Stimulated activated CD4-positive, alpha-beta T cell treated with anti-CD3 and anti-CD28 coated beads, TNF-alpha, amount 100 ng/mL, for 1 hour (primary cell): ENCODE measurements at regions not wholly inside any gene's neighbourhood (a gene's known extent, or its start where the extent isn't known, plus 50 kb on each side); places are given as distances from the start of the nearest gene placed in this dataset.
"Not testable (repeated sequence)": the region's sequence is repeated elsewhere in the genome, so short reads cannot be mapped to it uniquely, and the experiment has no call there.

Source experiments
- DNase-seq, 3 donors: peaks; one replicate each; pipeline ENCODE4 v3.0.0-alpha.2; 2020; ENCODE audit warnings: low read depth in 3 of 3, low spot score in 1 of 3

DNA sequence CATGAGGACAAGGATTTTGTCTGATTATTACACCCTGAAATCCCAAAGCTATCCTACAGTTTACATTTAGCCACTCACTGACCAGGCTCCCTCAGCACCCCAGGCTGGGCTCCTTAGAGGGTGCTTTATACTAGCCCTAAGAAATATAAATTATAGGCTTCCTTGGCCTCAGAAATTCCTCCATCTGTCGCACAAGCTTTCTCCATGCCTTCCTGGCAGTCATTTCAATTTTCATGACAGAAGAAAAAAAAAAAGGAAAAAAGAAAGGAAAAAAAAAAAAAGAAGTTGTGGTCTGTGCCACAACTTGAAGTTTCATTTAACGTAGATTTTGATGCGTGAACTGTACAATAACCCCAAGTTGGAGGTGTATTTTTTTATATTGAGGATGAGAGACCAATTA is 719.5 kb downstream of the BCL11A start:
- no peak for DNase-seq

- no peak for DNase-seq
These were observed 722.9 kb downstream of the BCL11A start for GRCh38 chr2:59830601-59831000.

DNA sequence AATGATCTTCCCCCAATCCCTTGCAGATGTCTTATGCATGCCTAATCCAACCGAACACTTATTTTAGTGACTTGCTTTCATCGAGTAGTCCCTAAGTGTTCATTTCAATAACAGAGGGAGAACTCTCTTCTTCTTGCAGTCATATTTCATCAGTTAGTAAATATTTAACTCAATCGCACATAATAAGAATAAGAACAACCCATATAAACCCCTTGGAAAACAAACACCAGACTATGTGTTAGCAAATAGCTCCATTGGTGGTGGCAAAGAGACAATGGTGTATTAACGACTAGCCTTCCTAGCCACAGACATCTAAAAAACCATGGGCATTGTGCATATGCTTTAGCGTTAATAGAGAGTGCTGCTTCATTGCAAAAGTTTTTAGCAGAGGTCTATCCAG is 725.8 kb downstream of the BCL11A start:
- no peak for DNase-seq

GRCh38 chr2:59826177-59826576 is 727.3 kb downstream of the BCL11A start:
- no peak for DNase-seq

DNA sequence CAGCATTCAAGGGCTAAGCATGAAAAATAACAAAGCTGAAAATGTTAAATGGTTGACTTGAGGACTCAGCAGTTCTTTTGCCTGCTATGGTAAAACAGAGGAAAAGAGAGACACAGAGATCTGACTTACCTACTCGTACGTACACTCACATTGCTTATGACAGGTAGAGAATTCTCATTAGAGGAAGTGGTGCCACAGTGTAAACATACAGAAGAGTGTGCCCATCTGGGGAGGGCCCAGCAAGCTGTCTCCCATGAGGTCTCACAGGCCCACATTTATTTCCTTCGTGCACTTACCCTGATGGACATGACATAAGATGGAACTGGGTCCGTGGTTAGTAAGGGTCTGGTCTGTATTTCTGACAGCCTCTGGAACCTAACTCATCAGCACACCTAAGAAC is 729.1 kb downstream of the BCL11A start:
- DNase-seq: no peak

GRCh38 chr2:59816075-59816474 is 737.4 kb downstream of the BCL11A start:
- DNase-seq: no peak

DNA sequence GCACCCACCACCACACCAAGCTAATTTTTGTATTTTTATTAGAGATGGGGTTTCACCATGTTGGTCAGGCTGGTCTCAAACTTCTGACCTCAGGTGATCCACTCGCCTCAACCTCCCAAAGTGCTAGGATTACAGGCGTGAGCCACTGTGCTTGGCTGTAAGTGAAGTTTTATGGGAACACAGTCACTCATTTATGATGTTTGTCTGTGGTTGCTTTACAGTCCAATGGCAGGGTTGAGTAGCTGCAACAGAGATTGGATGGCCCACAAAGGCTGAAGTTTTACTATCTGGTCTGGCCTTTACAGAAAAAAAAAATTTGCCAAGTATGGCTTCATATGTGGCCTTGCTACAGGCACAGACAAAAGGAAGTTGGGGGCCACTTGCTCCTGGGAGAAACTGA is 743.2 kb downstream of the BCL11A start:
- not testable (repeated sequence) for DNase-seq

DNA sequence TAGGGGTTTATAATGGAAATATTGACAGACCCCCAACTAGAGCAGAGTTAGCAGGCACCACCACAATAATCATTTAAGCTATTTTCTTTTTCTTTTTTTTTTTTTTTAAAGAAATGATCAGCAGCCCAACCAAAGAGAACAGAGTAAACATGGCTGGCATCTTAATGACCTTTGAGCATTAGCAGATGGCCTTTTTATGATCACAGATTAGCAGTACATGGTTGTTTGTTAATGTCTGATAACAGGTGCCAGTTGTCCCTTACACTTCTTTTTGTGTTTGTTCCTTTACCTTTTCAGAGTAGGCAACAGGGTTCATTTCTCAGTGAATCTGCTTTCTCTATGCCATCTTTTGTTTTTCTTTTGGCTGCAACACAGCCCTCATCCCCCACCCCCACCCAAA is 747.0 kb downstream of the BCL11A start:
- no peak for DNase-seq

- no peak for DNase-seq
These were observed 748.7 kb downstream of the BCL11A start for GRCh38 chr2:59804732-59805131.

DNA sequence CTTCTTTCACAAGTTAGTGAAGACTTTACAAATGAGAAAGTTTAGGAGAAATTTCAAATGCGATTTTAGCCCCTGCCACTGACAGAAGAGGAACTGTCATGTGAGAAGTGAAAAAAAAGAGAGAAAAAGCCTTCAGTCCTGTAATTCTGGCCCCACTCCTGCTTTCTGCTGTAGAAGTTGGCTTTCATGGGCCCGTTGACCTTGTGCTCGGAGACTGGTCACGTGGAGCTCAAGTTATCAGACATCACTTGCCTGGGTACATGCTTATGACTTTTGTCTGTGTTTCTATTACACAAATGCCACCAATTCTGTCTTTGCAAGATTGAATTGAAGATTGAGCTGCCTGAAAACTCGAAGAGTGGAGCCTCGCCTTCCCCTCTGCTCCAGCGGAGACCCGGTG is 749.9 kb downstream of the BCL11A start:
- DNase-seq: no peak

- DNase-seq: no peak
These were observed 754.7 kb downstream of the BCL11A start for GRCh38 chr2:59798687-59799232.

DNA sequence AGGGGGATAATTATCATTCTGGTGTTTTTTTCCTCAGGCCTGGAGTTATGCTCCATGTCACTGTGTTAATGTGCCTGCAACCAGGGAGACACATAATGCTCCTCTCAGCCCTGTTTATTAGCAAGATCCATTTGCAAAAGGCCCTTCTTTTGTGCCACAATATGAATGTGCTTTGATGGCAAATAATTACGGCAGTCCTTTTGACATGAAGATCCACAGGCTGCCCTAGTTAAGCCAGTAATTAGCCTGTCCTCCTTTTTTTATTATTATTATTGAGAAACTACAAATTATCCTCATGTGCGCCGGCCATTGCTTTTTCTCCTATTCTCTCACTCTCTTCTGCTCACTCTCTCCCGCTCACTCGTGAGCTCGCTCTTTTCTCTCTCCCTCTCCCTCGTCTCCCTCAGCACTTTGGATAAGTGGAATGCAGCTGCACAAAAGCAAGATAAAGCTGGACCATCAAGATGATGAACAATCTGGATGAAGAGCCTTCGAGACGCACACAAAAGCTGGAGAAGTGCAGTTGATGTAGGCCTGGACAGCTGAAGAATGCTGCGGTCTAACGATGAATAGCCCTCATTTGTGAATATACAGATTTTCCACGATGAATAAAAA is 762.3 kb downstream of the BCL11A start:
- DNase-seq: no peak

- no peak for DNase-seq
These were observed 763.1 kb downstream of the BCL11A start for GRCh38 chr2:59790186-59791003.

DNA sequence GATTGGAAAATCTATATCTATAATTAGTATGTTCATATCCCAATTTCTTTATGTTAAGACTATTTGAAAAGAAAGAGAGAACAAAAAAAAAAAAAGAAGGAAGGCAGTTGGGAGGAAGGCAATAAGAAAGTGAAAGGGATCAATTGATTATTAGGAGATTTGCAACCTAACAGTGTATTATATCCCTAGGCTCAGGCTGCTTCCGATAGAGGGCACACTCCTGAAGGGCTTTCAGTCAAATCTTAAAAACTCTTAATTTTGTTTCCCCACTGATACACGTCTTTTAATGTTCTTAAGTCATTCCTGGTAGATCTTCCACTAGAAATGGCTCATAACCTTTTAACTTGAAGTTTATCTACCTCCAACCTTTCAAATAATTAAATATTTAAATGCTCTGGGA is 763.9 kb downstream of the BCL11A start:
- no peak for DNase-seq

DNA sequence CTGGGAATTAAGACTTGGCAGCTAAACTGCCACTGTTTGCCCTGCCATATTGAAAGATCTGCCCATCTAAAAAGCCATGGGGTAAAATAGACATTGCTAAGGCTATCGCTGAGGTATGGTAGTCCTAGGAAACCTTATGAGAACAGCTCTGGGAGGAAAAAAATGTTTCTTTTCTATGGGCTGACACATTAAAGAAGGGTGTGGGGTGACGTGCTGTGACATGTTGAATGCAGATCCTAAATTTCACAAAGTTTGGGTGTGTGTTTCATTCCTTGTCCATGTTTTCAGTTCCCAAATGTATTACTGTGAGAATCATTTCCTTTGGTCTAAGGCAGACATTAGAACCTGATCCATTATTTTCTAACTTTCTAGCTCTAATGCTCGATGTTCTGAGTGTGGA is 766.4 kb downstream of the BCL11A start:
- no peak for DNase-seq

DNA sequence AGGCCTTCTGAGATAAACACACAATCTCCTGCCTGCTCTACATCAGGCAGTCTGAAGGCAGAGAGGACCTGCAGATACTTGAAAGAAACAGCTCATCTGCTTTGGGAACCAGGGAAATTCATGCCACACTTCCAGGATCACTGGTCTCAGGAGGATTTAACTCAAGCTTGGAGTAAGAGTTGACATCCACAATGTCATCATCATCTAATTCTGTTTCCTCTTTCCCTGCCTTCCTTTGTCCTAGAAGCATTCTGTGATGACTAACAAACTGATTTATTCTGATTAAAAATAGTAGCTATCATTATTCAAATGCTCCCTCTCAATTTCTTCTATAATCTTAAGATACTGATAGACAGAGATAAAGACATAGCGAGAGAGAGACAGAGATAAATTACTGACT is 766.8 kb downstream of the BCL11A start:
- no peak for DNase-seq

DNA sequence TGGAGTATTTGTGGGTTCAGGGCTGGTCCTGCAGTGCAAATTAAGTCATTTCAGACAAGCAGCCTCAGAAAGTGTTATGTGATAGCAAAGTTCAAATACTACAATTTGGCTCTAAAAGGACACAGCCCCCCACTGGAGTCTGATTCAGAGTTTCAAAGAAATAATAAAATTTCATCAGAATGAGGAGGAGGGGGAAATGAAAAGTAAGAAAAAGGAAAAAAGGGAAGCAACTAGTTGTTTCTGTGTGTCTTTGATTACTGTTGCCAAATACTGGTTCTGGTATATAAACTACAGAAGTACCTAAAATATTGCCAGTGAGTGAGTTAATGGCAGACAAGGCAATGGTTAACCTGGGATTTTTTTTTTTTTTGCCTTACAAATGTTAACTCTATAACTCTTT is 773.9 kb downstream of the BCL11A start:
- no peak for DNase-seq

- DNase-seq: no peak
These were observed 776.3 kb downstream of the BCL11A start for GRCh38 chr2:59777120-59777519.

DNA sequence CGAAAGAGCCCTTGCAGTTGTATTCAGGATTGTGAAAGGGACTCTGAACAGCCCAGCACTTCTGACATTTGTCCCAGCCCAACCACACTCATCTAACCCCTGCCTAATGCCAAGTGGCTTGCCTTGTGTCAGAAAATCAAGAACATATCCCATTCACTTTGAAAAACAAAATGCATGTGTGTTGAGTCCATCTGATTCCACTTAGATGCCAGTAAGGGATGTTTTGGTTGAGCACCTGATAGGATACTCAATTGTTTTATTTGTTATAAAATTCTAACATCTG is 776.8 kb downstream of the BCL11A start:
- no peak for DNase-seq

DNA sequence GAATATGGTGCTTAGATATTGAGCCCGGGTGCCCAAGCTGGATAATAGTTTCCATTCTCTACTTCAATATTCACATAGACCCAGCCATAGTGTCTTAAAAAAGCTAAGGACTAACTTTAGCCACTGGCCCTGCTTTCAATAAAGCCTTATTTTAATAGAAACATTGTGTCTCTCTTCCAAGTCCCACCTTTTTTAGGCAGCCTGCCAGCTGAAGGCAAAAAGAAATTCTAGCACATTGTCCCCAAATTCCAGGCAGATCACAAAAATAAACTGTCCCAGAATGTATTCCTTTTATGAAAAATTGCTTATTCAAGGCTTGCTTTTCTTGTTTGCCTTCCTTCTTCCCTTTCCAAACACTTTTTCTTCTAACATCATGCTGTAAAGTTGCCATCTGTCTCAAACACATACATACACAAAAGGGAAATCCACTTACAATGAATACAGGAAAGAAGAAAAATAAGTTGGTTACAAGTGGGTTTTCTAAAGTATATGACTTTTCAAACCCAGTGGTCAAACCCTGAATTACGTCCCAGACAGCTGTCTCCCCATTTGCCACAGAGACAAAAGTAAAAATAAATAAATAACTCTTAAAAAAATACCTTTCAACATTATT is 778.5 kb downstream of the BCL11A start:
- DNase-seq: no peak

DNA sequence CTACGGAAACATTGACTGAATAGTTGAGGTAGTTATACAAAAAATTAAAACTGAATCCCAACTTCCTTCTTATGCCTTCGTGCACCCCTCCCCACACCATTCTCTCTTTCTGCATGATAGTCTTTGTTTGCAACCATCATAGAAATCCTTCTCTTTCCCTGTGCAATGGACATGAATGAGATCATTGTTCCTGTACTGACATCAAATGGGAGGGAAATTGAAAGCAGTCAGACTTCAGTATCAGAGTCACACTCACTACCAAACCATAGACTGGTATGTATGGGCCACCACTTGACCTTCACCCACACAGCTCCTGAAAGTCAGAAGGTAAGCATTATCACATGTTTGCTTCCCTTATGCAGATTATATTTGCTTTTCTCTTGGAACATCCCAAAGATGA is 782.8 kb downstream of the BCL11A start:
- DNase-seq: no peak

GRCh38 chr2:59761966-59762365 is 791.5 kb downstream of the BCL11A start:
- DNase-seq: no peak
